Vagina (tissue), 2 donors: ENCODE measurements at regions not wholly inside any gene's neighbourhood (a gene's known extent, or its start where the extent isn't known, plus 50 kb on each side); places are given as distances from the start of the nearest gene placed in this dataset.

Experiments used
- DNase-seq, 2 donors: peaks; one replicate each; pipeline ENCODE4 v3.0.0-alpha.2; 2017; ENCODE audit errors: extremely low spot score in 2 of 2
- H3K27ac ChIP-seq: fragments of 200-600 bp; sonication (generic); one replicate; pipeline ENCODE4 v1.5.1; 2019
- H3K27me3 ChIP-seq: fragments of 200-600 bp; sonication (generic); one replicate; pipeline ENCODE4 v1.5.1; 2019
- H3K36me3 ChIP-seq, 2 donors: fragments of 200-600 bp; sonication (generic); one replicate each; pipeline ENCODE4 v1.5.1; 2017 to 2019
- H3K4me1 ChIP-seq: fragments of 200-600 bp; sonication (generic); one replicate; pipeline ENCODE4 v1.5.1; 2019
- H3K4me3 ChIP-seq, 2 donors: fragments of 200-600 bp; sonication (generic); 1 replicate in 1 of 2; 2 replicates in 1 of 2; pipeline ENCODE4 v1.5.1; 2016 to 2019
- H3K9me3 ChIP-seq: fragments of 200-600 bp; sonication (generic); one replicate; pipeline ENCODE4 v1.5.1; 2019
- POLR2A ChIP-seq, 2 donors: fragments of 450-650 bp; IDR thresholded peaks; one replicate each; pipeline ENCODE4 v1.6.1; 2017; ENCODE audit warnings: antibody characterized with exemption in 2 of 2, mild to moderate bottlenecking in 2 of 2, moderate library complexity in 2 of 2
- POLR2AphosphoS5 ChIP-seq, 2 donors: sonication (generic); formaldehyde crosslinking; IDR thresholded peaks; one replicate each; pipeline ENCODE4 v1.9.0; 2017; ENCODE audit warnings: antibody characterized with exemption in 2 of 2, mild to moderate bottlenecking in 2 of 2, low read depth in 1 of 2; ENCODE audit not compliant: insufficient read depth in 1 of 2
- intact Hi-C: fragments of 100-400 bp; cut with DNase I; formaldehyde crosslinking; loops from one replicate; pipeline ENCODE4 v1.15.1; 2023
- TF ChIP-seq, protein P1 (sequence below), 3 experiments: fragments of 450-650 bp in 2 of 3; fragments of 200-600 bp in 1 of 3; sonication (generic) in 1 of 3; IDR thresholded peaks; one replicate each; pipeline ENCODE4 v1.5.1; 2017 to 2019; ENCODE audit warnings: antibody characterized with exemption in 3 of 3, mild to moderate bottlenecking in 2 of 3, moderate library complexity in 2 of 3

DNA sequence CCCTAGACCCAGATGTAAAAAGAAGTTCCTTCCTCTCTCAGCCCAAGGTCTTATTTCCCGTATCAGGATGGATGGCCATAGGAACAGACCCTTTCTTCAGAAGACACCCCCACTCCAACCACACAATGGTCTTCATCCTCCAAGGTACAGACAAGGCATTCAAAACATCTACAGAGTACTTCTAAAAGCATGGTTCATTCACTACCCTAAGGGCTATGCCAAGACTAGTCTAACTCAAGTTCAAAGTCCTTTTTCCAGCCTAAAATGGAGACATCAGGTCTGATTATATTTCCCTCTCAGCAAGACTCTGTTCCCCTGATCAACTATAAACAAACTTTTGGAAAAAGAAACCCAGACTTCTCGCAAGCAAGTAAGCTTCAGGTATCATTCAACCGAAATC lies 388.9 kb downstream of the NPIPA8 start:
- intact Hi-C loops, result no loop called here
- TF ChIP-seq POLR2AphosphoS5 (IDR thresholded peaks at IDR 0.05; ENCODE audit: insufficient read depth in 1 of 2, low read depth in 1 of 2) (no peak), POLR2A (IDR thresholded peaks at IDR 0.05) (no peak)
- TF ChIP-seq, protein P1, sequence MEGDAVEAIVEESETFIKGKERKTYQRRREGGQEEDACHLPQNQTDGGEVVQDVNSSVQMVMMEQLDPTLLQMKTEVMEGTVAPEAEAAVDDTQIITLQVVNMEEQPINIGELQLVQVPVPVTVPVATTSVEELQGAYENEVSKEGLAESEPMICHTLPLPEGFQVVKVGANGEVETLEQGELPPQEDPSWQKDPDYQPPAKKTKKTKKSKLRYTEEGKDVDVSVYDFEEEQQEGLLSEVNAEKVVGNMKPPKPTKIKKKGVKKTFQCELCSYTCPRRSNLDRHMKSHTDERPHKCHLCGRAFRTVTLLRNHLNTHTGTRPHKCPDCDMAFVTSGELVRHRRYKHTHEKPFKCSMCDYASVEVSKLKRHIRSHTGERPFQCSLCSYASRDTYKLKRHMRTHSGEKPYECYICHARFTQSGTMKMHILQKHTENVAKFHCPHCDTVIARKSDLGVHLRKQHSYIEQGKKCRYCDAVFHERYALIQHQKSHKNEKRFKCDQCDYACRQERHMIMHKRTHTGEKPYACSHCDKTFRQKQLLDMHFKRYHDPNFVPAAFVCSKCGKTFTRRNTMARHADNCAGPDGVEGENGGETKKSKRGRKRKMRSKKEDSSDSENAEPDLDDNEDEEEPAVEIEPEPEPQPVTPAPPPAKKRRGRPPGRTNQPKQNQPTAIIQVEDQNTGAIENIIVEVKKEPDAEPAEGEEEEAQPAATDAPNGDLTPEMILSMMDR (IDR thresholded peaks at IDR 0.05), result no peak
- H3K4me1 ChIP-seq, result no peaks in the 10 kb centered on the region
- no peaks in the 10 kb centered on the region for H3K36me3 ChIP-seq
- no peaks in the 10 kb centered on the region for H3K27me3 ChIP-seq
- no peaks in the 10 kb centered on the region for H3K9me3 ChIP-seq
- H3K27ac ChIP-seq, result no peak overlapping the region
- no peak for DNase-seq
- H3K4me3 ChIP-seq, result no peak overlapping the region

GRCh38 chr16:17947165-17947564 lies 389.4 kb downstream of the NPIPA8 start:
- intact Hi-C loops, result no loop called here
- TF ChIP-seq, protein P1 (IDR thresholded peaks at IDR 0.05), result no peak
- TF ChIP-seq POLR2AphosphoS5 (IDR thresholded peaks at IDR 0.05; ENCODE audit: insufficient read depth in 1 of 2, low read depth in 1 of 2) (no peak), POLR2A (IDR thresholded peaks at IDR 0.05) (no peak)
- Histone ChIP-seq H3K27ac (no peak overlapping the region), H3K36me3 (no peaks in the 10 kb centered on the region), H3K27me3 (no peaks in the 10 kb centered on the region), H3K4me3 (no peak overlapping the region), H3K4me1 (no peaks in the 10 kb centered on the region), H3K9me3 (no peaks in the 10 kb centered on the region)
- no peak for DNase-seq

DNA sequence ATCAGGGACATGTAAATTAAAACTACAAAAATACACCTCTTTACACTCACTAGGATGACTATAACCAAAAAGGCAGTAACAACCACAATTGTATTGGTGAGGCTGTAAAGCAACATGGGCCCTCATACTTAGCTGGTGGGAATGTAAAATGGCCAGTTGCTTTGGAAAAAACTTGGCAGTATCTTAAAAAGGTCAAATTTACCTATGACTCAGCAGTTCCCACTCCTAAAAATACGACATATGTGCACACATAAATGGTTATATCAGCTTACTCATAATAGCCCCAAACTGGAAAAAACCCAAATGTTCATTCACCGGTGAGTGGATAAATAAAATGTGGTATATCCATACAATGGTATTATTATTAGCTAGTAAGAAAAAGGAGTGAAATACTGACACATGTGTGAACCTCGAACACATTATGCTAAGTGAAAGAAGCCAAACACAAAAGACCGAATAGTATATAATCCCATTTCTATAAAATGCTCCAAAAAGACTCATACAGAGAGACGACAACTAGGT lies 391.4 kb downstream of the NPIPA8 start:
- H3K27ac ChIP-seq, result no peak overlapping the region
- H3K36me3 ChIP-seq, result no peaks in the 10 kb centered on the region
- H3K4me1 ChIP-seq, result no peaks in the 10 kb centered on the region
- no peak for DNase-seq
- no peaks in the 10 kb centered on the region for H3K27me3 ChIP-seq
- H3K9me3 ChIP-seq, result no peaks in the 10 kb centered on the region
- intact Hi-C loops, result no loop called here
- TF ChIP-seq POLR2A (IDR thresholded peaks at IDR 0.05) (no peak), POLR2AphosphoS5 (IDR thresholded peaks at IDR 0.05; ENCODE audit: insufficient read depth in 1 of 2, low read depth in 1 of 2) (no peak)
- TF ChIP-seq, protein P1 (IDR thresholded peaks at IDR 0.05), result no peak
- H3K4me3 ChIP-seq, result no peak overlapping the region

DNA sequence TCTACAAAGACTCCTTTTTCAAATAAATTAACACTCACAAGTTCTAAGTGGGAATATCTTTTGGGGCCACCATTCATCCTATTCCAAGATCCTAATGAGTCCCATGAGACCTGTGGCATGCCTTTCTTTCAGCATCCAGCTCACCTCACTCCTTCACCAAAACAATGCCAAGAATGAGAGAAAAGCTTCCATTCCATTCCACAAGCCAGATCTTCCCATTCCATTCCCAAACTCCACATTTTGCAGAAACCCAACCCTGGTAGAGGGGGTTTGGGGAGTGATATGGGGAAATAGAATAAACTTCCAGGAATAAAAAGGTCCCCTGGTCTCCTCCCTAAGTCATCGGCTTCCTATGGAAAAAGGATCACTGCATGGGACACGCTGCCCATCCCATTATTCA lies 392.2 kb downstream of the NPIPA8 start:
- intact Hi-C loops, result no loop called here
- DNase-seq, result no peak
- Histone ChIP-seq H3K4me1 (no peaks in the 10 kb centered on the region), H3K36me3 (no peaks in the 10 kb centered on the region), H3K9me3 (no peaks in the 10 kb centered on the region), H3K27me3 (no peaks in the 10 kb centered on the region), H3K4me3 (no peak overlapping the region), H3K27ac (no peak overlapping the region)
- TF ChIP-seq POLR2A (IDR thresholded peaks at IDR 0.05) (no peak), POLR2AphosphoS5 (IDR thresholded peaks at IDR 0.05; ENCODE audit: insufficient read depth in 1 of 2, low read depth in 1 of 2) (no peak)
- TF ChIP-seq, protein P1 (IDR thresholded peaks at IDR 0.05), result no peak

GRCh38 chr16:17942067-17942466 lies 394.5 kb downstream of the NPIPA8 start:
- H3K27me3 ChIP-seq, result no peaks in the 10 kb centered on the region
- intact Hi-C loops, result no loop called here
- no peak overlapping the region for H3K27ac ChIP-seq
- no peak for DNase-seq
- H3K36me3 ChIP-seq, result no peaks in the 10 kb centered on the region
- TF ChIP-seq, protein P1 (IDR thresholded peaks at IDR 0.05), result no peak
- TF ChIP-seq POLR2A (IDR thresholded peaks at IDR 0.05) (no peak), POLR2AphosphoS5 (IDR thresholded peaks at IDR 0.05; ENCODE audit: insufficient read depth in 1 of 2, low read depth in 1 of 2) (no peak)
- no peaks in the 10 kb centered on the region for H3K4me1 ChIP-seq
- no peak overlapping the region for H3K4me3 ChIP-seq
- no peaks in the 10 kb centered on the region for H3K9me3 ChIP-seq
